ENCODE measurements at regions not wholly inside any gene's neighbourhood (a gene's known extent, or its start where the extent isn't known, plus 50 kb on each side); places are given as distances from the start of the nearest gene placed in this dataset.

- no peak overlapping the region for H3K4me3 ChIP-seq (ENCODE audit: low read length in 3 of 3)
- H3K27ac ChIP-seq (ENCODE audit: low read depth in 2 of 2, low read length in 2 of 2) = no peak overlapping the region
- H3K9ac ChIP-seq (ENCODE audit: low read length in 3 of 3) = no peak overlapping the region
- no peak for DNase-seq
- H3K27me3 ChIP-seq (ENCODE audit: control insufficient read depth, insufficient read depth, low read length) = no peaks in the 10 kb centered on the region
- intact Hi-C loops (cut with DNase I) = no loop called here
- no peaks in the 10 kb centered on the region for H3K9me3 ChIP-seq (ENCODE audit: control insufficient read depth in 2 of 3, insufficient read depth in 1 of 3, low read length in 3 of 3)
- TF ChIP-seq CTCF (IDR thresholded peaks at IDR 0.05; ENCODE audit: borderline replicate concordance, extremely low read depth, insufficient read depth) = no peak
- FAIRE-seq = no peak
- no peaks in the 10 kb centered on the region for H3K4me1 ChIP-seq (ENCODE audit: control insufficient read depth in 2 of 3, insufficient read depth in 2 of 3, low read depth in 1 of 3, low read length in 3 of 3)
- H3K36me3 ChIP-seq (ENCODE audit: control insufficient read depth in 2 of 3, insufficient read depth in 3 of 3, low read length in 3 of 3) = no peaks in the 10 kb centered on the region
These were observed 502.0 kb downstream of the GBA3 start for GRCh38 chr4:23194751-23195150.

- intact Hi-C loops (cut with DNase I) = no loop called here
- no peak overlapping the region for H3K4me3 ChIP-seq (ENCODE audit: low read length in 3 of 3)
- DNase-seq (no peak), FAIRE-seq (no peak)
- no peak overlapping the region for H3K9ac ChIP-seq (ENCODE audit: low read length in 3 of 3)
- H3K27me3 ChIP-seq (ENCODE audit: control insufficient read depth, insufficient read depth, low read length) = no peaks in the 10 kb centered on the region
- H3K4me1 ChIP-seq (ENCODE audit: control insufficient read depth in 2 of 3, insufficient read depth in 2 of 3, low read depth in 1 of 3, low read length in 3 of 3) = no peaks in the 10 kb centered on the region
- TF ChIP-seq CTCF (IDR thresholded peaks at IDR 0.05; ENCODE audit: borderline replicate concordance, extremely low read depth, insufficient read depth) = no peak
- H3K9me3 ChIP-seq (ENCODE audit: control insufficient read depth in 2 of 3, insufficient read depth in 1 of 3, low read length in 3 of 3) = no peaks in the 10 kb centered on the region
- no peak overlapping the region for H3K27ac ChIP-seq (ENCODE audit: low read depth in 2 of 2, low read length in 2 of 2)
- no peaks in the 10 kb centered on the region for H3K36me3 ChIP-seq (ENCODE audit: control insufficient read depth in 2 of 3, insufficient read depth in 3 of 3, low read length in 3 of 3)
These were observed 481.4 kb downstream of the GBA3 start for GRCh38 chr4:23174179-23174578.

GRCh38 chr4:23171976-23172375 lies 479.2 kb downstream of the GBA3 start:
- no peak for TF ChIP-seq CTCF (IDR thresholded peaks at IDR 0.05; ENCODE audit: borderline replicate concordance, extremely low read depth, insufficient read depth)
- intact Hi-C loops (cut with DNase I) = no loop called here

GRCh38 chr4:23169608-23170311 lies 477.0 kb downstream of the GBA3 start:
- no peak overlapping the region for H3K4me3 ChIP-seq (ENCODE audit: low read length in 3 of 3)
- no peak for FAIRE-seq
- peak in 1 of 5 donors; percentile 13 for DNase-seq
- H3K36me3 ChIP-seq (ENCODE audit: control insufficient read depth in 2 of 3, insufficient read depth in 3 of 3, low read length in 3 of 3) = no peaks in the 10 kb centered on the region
- no peak overlapping the region for H3K9ac ChIP-seq (ENCODE audit: low read length in 3 of 3)
- no peak for TF ChIP-seq CTCF (IDR thresholded peaks at IDR 0.05; ENCODE audit: borderline replicate concordance, extremely low read depth, insufficient read depth)
- no peaks in the 10 kb centered on the region for H3K9me3 ChIP-seq (ENCODE audit: control insufficient read depth in 2 of 3, insufficient read depth in 1 of 3, low read length in 3 of 3)
- no peak overlapping the region for H3K27ac ChIP-seq (ENCODE audit: low read depth in 2 of 2, low read length in 2 of 2)
- H3K4me1 ChIP-seq (ENCODE audit: control insufficient read depth in 2 of 3, insufficient read depth in 2 of 3, low read depth in 1 of 3, low read length in 3 of 3) = no peaks in the 10 kb centered on the region
- intact Hi-C loops (cut with DNase I) = no loop called here
- no peaks in the 10 kb centered on the region for H3K27me3 ChIP-seq (ENCODE audit: control insufficient read depth, insufficient read depth, low read length)

More at GRCh38 chr4:23171976-23172375, 479.2 kb downstream of the GBA3 start:
- H3K4me3 ChIP-seq (ENCODE audit: low read length in 3 of 3) = no peak overlapping the region
- H3K27me3 ChIP-seq (ENCODE audit: control insufficient read depth, insufficient read depth, low read length) = no peaks in the 10 kb centered on the region
- H3K36me3 ChIP-seq (ENCODE audit: control insufficient read depth in 2 of 3, insufficient read depth in 3 of 3, low read length in 3 of 3) = no peaks in the 10 kb centered on the region
- no peaks in the 10 kb centered on the region for H3K9me3 ChIP-seq (ENCODE audit: control insufficient read depth in 2 of 3, insufficient read depth in 1 of 3, low read length in 3 of 3)
- no peak overlapping the region for H3K27ac ChIP-seq (ENCODE audit: low read depth in 2 of 2, low read length in 2 of 2)
- H3K4me1 ChIP-seq (ENCODE audit: control insufficient read depth in 2 of 3, insufficient read depth in 2 of 3, low read depth in 1 of 3, low read length in 3 of 3) = no peaks in the 10 kb centered on the region
- DNase-seq (no peak), FAIRE-seq (no peak)
- H3K9ac ChIP-seq (ENCODE audit: low read length in 3 of 3) = no peak overlapping the region
